HL-60 (cell line): ENCODE measurements at regions not wholly inside any gene's neighbourhood (a gene's known extent, or its start where the extent isn't known, plus 50 kb on each side); places are given as distances from the start of the nearest gene placed in this dataset.
"Not testable (repeated sequence)": the region's sequence is repeated elsewhere in the genome, so short reads cannot be mapped to it uniquely, and the experiment has no call there.

Source experiments
- DNase-seq, 2 experiments: peaks; one replicate each; pipeline ENCODE4 v3.0.0-alpha.2; 2010 to 2020; ENCODE audit warnings: low read depth in 1 of 2, low spot score in 1 of 2
- H3K27ac ChIP-seq: fragments of 250-450 bp; sonication (Bioruptor Pico); replicated peaks from 2 replicates; pipeline ENCODE4 v1.5.1; 2020; ENCODE audit warnings: mild to moderate bottlenecking, moderate library complexity
- H3K27me3 ChIP-seq: fragments of 250-450 bp; sonication (Bioruptor Pico); 2 replicates; pipeline ENCODE4 v1.5.1; 2021; ENCODE audit warnings: mild to moderate bottlenecking, moderate library complexity; ENCODE audit not compliant: insufficient read depth, poor library complexity, severe bottlenecking
- H3K4me3 ChIP-seq: replicated peaks from 2 replicates; pipeline ENCODE4 v1.5.1; 2011; ENCODE audit warnings: mild to moderate bottlenecking, control low read depth, low read length; ENCODE audit not compliant: insufficient read depth
- GABPA ChIP-seq: IDR thresholded peaks from 2 replicates; pipeline ENCODE4 v1.6.1; 2012; ENCODE audit warnings: low read depth
- POLR2AphosphoS5 ChIP-seq: IDR thresholded peaks from 2 replicates; pipeline ENCODE4 v1.6.1; 2012; ENCODE audit warnings: low read depth
- SPI1 ChIP-seq: IDR thresholded peaks from 2 replicates; pipeline ENCODE4 v1.6.1; 2012; ENCODE audit warnings: low read depth, mild to moderate bottlenecking, borderline replicate concordance
- TF ChIP-seq, protein P1 (sequence below): IDR thresholded peaks from one replicate; pipeline ENCODE4 v1.5.1; 2011; ENCODE audit warnings: low read length, control low read depth, inconsistent platforms; ENCODE audit not compliant: insufficient read depth
- TF ChIP-seq, protein P2 (sequence below): IDR thresholded peaks from 2 replicates; pipeline ENCODE4 v1.6.1; 2012; ENCODE audit warnings: low read depth; ENCODE audit not compliant: insufficient replicate concordance

- DNase-seq, result no peak
- no peak overlapping the region for H3K27ac ChIP-seq
- no peak overlapping the region for H3K4me3 ChIP-seq
- H3K27me3 ChIP-seq, result no peaks in the 10 kb centered on the region
- TF ChIP-seq SPI1, result no peak
- TF ChIP-seq, protein P1, sequence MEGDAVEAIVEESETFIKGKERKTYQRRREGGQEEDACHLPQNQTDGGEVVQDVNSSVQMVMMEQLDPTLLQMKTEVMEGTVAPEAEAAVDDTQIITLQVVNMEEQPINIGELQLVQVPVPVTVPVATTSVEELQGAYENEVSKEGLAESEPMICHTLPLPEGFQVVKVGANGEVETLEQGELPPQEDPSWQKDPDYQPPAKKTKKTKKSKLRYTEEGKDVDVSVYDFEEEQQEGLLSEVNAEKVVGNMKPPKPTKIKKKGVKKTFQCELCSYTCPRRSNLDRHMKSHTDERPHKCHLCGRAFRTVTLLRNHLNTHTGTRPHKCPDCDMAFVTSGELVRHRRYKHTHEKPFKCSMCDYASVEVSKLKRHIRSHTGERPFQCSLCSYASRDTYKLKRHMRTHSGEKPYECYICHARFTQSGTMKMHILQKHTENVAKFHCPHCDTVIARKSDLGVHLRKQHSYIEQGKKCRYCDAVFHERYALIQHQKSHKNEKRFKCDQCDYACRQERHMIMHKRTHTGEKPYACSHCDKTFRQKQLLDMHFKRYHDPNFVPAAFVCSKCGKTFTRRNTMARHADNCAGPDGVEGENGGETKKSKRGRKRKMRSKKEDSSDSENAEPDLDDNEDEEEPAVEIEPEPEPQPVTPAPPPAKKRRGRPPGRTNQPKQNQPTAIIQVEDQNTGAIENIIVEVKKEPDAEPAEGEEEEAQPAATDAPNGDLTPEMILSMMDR, result no peak
- TF ChIP-seq, protein P2, sequence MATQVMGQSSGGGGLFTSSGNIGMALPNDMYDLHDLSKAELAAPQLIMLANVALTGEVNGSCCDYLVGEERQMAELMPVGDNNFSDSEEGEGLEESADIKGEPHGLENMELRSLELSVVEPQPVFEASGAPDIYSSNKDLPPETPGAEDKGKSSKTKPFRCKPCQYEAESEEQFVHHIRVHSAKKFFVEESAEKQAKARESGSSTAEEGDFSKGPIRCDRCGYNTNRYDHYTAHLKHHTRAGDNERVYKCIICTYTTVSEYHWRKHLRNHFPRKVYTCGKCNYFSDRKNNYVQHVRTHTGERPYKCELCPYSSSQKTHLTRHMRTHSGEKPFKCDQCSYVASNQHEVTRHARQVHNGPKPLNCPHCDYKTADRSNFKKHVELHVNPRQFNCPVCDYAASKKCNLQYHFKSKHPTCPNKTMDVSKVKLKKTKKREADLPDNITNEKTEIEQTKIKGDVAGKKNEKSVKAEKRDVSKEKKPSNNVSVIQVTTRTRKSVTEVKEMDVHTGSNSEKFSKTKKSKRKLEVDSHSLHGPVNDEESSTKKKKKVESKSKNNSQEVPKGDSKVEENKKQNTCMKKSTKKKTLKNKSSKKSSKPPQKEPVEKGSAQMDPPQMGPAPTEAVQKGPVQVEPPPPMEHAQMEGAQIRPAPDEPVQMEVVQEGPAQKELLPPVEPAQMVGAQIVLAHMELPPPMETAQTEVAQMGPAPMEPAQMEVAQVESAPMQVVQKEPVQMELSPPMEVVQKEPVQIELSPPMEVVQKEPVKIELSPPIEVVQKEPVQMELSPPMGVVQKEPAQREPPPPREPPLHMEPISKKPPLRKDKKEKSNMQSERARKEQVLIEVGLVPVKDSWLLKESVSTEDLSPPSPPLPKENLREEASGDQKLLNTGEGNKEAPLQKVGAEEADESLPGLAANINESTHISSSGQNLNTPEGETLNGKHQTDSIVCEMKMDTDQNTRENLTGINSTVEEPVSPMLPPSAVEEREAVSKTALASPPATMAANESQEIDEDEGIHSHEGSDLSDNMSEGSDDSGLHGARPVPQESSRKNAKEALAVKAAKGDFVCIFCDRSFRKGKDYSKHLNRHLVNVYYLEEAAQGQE, result no peak
- TF ChIP-seq POLR2AphosphoS5, result no peak
- TF ChIP-seq GABPA, result no peak
Observed at GRCh38 chr6:23784301-23784919, 341.6 kb upstream of the NRSN1 start.

DNA sequence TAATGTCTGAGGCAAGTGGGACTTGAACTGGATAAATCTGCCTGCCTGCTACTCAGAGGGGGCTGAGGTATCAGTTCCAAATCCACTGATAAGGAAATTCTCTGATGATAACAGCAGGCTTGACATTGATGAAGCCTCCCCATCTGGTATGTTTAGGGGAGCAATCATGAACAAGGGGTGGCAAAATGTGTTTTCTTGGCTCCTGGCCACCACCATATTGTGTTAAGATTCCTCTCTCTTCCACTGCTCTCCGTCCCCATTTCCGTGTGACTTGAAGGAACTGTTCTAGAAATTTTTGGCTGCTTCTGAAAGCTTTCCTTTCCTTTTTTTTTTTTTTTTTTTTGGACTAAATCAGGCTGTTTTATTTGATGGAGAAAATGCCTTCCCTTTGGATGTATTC lies 335.3 kb upstream of the NRSN1 start:
- no peak overlapping the region for H3K4me3 ChIP-seq

DNA sequence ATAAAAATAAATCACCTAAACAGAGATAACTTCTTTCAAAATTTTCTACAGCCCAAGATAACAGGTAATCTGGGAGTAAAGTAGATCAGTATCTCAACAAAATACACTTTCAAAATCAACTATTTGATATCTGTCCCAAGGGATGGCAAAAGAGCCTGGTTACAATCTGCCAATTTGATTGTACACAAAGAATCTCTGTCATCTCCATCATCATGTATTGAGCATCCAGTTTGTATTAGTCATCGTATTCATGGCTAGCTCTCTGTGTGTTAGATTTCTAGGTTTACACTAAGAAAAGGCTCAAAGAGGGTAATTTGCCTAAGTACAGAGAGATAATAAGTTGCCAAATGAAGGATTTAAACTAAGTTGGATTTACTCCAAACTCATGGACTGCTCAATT lies 329.0 kb upstream of the NRSN1 start:
- H3K4me3 ChIP-seq, result no peak overlapping the region
- no peaks in the 10 kb centered on the region for H3K27me3 ChIP-seq
- TF ChIP-seq, protein P2, result no peak
- TF ChIP-seq, protein P1, result no peak
- no peak for TF ChIP-seq GABPA
- no peak for TF ChIP-seq POLR2AphosphoS5
- no peak for TF ChIP-seq SPI1
- no peak for DNase-seq
- H3K27ac ChIP-seq, result no peak overlapping the region

More for the DNA sequence above, 335.3 kb upstream of the NRSN1 start:
- no peak for DNase-seq
- Histone ChIP-seq H3K27ac (no peak overlapping the region), H3K27me3 (no peaks in the 10 kb centered on the region)
- TF ChIP-seq GABPA (no peak), SPI1 (no peak), POLR2AphosphoS5 (no peak)
- TF ChIP-seq, protein P2, result no peak
- TF ChIP-seq, protein P1, result no peak

- not testable (repeated sequence) for H3K27me3 ChIP-seq, H3K4me3 ChIP-seq
Observed at GRCh38 chr6:23804289-23804688, 321.7 kb upstream of the NRSN1 start.

GRCh38 chr6:23821141-23821540 lies 304.9 kb upstream of the NRSN1 start:
- not testable (repeated sequence) for H3K4me3 ChIP-seq, H3K27ac ChIP-seq, DNase-seq, H3K27me3 ChIP-seq

More at GRCh38 chr6:23804289-23804688, 321.7 kb upstream of the NRSN1 start:
- H3K27ac ChIP-seq, DNase-seq: not testable (repeated sequence)
